HG02759 (cell line): ENCODE measurements at regions not wholly inside any gene's neighbourhood (a gene's known extent, or its start where the extent isn't known, plus 50 kb on each side); places are given as distances from the start of the nearest gene placed in this dataset.
A peak's percentile ranks its signal among the peaks of the same experiment; 100 is the strongest.

Experiments
- ATAC-seq: cut with Tn5 transposase; IDR thresholded peaks from one replicate; pipeline ENCODE4 v1.9.1; 2021; ENCODE audit warnings: mild to moderate bottlenecking, moderate library complexity; ENCODE audit not compliant: unreplicated experiment

- ATAC-seq, result no peak
These were observed 190.1 kb upstream of the GLI2 start for GRCh38 chr2:120545521-120546047.

GRCh38 chr2:120546048-120546864 is 189.4 kb upstream of the GLI2 start:
- no peak for ATAC-seq

DNA sequence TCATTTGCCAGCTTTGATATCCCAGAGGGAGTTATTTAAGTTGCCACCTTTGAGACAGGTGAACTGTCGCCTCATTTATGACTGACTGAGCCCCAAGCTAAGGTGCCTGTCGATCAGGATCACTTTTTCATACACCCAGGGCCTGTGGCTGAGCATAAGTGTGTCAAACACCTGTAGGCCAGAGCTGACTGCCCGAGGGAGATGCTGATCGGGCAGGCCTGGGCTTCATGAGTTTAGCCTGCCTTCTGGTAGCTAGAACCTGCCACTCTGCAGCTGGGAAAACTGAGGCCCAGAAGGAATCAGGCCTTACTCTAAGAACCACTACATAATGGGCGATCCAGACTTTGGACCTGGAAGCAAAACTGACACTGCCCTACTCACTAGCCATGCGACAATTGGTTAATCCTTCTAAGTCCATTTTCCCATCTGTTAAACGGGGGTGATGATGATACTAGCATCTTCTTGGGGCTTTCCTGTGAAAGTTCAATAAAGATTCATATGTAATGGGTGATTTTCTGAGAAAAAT is 188.7 kb upstream of the GLI2 start:
- ATAC-seq, result no peak

- ATAC-seq, result no peak
These were observed 188.0 kb upstream of the GLI2 start for GRCh38 chr2:120547662-120548061.

DNA sequence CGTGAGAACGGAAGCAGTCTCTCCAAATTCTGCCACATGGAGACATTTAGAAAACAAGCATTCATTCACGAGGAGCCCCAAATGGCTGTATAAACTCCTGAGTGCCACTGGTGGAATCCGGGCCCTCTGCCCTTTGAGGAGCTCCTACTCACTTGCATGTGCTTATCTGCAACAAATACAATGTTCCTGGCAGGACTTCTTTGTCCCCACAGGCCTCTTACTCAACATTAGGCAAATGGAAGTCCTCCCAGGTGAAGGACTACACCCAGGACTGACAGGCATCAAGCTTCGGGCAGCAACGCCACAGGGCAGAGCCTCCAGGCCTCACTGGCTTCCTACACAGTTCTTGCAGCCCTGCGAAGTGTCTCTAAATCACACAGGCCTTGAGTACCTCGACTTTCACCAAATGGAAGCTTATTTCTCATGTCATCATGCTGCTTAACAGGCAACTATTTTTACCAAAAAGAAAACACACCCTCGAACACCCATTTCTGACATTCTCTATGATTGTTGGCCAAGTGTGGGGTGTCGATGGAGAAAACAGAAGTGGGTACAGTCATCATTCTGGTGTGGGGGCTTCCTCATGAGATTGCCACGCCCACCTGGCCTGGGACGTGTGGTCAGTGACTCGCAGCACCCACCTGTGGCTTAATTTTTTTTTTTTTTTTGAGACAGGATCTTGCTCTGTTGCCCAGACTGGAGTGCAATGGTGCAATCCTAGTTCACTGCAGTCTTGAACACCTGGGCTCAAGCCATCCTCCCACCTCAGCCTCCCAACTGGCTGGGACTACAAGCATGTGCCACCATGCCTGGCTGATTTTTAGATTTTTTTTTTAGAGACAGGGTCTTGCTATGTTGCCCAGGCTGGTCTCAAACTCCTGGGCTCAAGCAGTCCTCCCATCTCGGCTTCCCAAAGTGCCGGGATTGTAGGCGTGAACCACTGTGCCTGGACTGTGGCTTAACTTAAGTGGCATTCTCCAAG is 186.8 kb upstream of the GLI2 start:
- no peak for ATAC-seq

DNA sequence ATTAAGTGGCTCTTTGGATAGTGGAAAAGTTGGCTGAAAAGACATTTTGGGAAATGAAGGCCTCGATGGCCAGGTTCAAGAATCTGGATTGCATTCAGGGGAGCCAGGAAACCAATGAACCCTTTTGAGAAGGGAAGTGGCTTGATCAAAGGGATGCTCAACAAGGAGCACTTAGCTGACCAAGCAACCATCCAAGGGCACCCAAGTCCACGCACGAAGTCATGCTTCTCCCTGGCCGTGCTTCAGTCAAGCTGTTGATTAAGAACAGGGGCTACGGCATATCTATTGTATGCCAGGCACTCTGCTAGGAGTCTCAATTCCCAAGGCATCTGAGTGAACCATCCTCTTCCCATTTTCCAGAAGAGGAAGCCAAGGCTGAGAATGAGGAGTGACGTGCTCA is 185.8 kb upstream of the GLI2 start:
- no peak for ATAC-seq

DNA sequence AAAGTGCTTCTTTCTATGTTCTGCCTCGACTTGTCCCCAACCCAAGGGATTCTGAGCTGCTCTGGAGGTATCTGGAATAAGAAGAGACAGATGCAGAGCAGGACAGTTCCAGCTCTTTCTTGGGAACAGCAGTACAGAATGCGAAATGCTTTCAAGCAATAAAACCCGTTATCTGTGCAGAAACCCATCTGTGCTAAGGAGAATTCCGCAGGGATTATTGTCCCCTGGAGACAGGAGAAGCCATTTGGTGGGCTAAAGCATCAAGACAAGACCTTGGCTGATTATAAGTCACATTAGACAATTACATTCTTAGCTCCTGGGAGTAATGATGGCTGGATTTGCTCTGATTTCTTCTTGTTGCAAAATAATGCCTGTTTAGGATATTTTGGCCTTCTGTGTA is 185.4 kb upstream of the GLI2 start:
- no peak for ATAC-seq

DNA sequence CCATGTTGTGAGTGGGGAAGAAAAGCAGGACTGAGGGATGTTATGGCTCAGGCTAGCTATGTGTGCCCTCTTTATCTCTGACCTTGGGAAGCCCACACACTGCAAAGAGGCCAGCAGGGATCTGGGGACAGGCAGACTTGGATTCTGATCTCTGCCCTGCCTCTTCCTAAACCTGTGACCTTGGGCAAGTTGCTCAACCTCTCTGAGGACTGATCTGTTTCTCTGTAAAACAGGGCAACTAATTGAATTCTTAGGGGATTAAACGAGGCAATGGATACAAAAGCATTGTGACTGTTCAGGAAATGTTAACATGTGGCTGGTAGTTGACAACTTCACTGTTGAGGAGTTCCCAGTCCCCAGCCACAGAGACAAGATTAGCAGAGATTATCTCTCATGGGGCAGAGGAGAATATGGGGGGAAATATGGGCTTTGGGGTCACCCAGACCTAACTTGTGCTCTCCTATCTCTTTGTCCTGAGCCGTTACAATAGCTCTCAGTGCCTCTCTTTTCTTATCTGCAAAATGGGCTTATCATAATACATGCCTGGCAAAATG is 184.7 kb upstream of the GLI2 start:
- no peak for ATAC-seq

- ATAC-seq, result no peak
These were observed 184.1 kb upstream of the GLI2 start for GRCh38 chr2:120551522-120551921.

DNA sequence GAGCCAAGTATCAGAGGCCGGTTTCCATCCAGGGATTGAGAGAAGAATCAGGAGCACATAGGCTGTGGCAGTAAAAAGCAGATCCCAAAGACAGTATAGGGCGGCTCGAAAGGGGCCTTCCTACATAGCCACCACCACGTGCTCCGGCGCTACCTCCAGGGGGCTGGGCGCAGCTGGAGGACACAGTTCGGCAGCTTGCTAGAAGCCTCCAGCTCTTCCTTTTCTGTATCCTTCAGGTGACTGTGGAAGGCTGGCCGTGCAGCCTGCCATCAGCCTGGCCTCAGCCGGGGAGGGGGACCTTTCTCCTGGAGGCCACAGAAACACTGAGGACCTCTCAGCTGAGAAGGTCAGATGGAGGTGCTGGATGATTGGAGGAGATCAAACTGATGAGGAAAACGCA is 183.6 kb upstream of the GLI2 start:
- no peak for ATAC-seq

DNA sequence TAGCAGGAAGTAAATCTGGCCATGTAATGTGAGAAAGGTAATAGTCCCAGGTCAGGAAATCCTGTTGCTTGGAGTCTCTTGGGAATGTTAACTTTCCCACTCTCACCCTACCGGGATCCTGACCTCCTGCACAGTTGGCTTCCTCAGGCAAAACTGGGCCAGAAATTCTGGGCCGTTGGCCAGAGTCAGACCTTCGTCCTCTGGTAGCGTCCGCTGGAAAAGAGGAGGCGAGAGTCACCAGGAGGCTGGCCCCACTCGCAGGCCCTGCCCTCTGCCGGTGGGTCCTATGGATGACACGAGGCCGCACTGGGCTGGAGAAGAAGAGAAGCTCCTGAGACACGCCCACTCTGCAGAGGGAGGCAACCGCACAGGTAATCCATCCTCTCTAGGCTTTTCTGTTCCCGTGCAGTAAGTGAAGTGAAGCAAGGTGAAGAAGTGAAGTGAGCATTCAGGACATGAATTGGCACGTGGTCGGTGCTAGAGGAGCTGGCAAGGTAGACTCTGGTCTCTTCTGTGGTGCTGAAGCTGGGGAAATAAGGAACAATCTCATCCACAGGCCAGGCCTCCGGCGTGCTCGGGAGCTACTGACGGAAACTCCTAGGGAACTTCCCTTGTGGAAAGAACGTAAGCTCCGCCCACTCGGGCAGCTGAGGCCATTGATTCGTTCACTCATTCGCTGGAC is 182.7 kb upstream of the GLI2 start:
- ATAC-seq, result peak; percentile 62

DNA sequence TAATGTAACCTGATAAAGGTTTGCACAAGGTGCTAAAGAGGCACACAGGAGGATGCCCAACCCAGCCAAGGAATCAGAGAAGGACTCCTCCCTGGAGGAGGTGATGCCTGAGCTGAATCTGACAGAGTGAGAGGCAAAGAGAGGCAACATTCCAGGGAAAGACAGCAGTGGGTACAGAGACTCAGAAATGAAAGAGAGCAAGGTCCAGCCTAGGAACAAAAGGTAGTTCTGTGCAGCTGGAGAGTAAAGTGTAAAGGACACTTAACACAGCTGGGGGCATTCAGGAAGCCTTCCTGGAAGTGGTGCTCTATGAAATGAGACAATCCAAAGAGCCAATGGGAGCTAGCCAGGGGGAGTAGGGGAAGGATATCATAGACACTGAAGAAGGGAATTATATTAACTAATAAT is 181.0 kb upstream of the GLI2 start:
- ATAC-seq, result no peak

GRCh38 chr2:120555092-120555491 is 180.6 kb upstream of the GLI2 start:
- no peak for ATAC-seq

- no peak for ATAC-seq
These were observed 178.8 kb upstream of the GLI2 start for GRCh38 chr2:120556911-120557310.

- ATAC-seq, result no peak
These were observed 176.8 kb upstream of the GLI2 start for GRCh38 chr2:120558847-120559246.

DNA sequence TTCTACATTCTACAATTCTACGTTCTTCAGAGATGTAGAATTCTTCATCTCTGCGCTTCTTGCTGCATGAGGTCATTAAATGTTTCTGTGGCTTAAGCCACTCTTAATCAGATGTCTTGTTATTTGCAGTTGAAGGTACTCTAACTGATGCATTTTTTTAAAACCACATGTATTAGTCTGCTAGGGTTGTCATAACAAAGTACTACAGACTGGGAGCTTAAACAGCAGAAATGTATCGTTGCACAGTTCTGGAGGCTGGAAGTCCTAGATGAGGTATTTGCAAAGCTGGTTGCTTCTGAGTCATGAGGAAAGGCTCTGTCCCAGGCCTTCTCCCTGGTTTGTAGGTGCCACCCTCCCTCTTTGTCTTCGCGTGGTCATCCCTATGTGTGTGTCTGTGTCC is 176.3 kb upstream of the GLI2 start:
- no peak for ATAC-seq

DNA sequence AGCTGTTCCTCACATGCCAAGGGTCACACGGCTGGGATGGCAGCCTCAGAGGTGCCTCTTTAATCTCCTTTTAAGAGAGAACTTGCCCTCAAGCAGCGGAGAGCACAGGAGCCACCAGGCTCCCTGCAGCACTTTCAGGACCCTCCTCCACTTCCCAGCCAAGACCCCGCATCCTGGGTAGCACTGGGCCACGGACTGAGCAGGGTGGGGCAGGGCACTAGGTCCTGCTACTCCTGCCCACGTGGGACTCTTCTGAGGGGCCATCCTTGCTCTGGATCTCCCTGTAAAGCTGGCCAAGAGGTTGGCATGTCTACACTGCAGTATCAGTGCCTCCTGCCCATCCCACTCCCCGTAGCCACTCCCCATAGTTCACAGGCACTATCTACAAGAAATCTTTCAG is 175.3 kb upstream of the GLI2 start:
- no peak for ATAC-seq

DNA sequence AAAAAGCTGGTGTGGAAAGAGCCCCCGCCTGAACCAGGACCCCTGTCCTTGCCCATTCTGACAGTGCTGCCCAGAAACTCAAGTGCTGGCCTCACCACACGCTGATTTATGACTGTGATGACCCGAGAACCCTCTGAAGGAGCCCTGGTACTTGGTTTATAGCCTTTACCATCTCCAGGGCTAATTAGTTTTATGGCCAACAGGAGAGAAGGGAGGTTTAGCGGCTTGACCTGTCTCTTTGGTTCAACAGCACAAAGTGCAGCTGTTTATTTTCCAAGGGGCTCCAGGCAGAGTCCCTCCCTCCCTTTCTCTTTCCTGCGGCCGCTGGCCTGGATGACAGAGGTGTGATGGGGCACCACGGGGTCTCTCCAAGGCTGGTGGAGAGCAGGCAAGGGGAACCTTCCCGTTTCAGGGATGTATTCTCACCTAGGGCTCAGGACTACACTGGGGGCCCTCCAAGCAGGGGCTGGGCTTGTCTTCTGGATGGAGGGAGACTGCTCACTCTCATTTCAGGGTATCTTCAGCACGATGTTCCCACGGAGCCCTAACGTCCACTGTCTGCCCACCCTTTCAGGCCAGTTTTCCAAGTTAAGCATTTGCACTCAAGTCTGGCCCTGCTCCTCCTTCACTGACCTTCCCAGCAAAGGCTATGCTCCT is 174.2 kb upstream of the GLI2 start:
- ATAC-seq, result no peak

DNA sequence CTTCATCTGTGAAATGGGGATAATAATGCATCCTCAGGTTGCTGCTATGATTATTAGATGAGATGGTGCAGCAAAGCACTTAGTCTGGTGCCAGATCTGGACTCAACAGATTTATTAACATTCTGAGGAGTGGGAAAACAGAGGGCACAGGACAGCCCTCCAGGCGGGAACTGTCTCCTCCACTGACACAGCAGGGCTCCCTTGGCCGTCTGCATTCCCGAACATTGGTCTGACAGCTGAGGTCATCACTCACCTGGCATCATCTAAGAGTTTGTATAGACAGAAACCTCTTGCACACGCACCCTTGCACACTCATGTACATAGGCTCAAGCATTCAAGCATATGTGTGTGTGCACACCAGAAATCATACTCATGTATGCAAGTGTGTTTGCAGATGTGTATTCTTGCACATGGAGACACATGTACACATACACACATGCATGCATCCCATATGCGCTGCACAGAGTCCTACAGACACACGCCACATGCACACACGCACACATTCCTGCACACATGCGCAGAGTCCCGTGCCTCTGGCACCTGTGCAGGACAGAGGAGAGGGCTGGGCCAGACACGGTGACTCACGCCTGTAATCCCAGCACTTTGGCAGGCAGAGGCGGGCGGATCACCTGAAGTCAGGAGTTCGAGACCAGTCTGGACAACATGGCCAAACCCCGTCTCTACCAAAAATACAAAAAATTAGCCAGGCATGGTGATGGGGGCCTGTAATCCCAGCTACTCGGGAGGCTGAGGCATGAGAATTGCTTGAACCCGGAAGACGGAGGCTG is 173.3 kb upstream of the GLI2 start:
- no peak for ATAC-seq
